Tibial nerve (tissue), 4 donors: ENCODE measurements at regions not wholly inside any gene's neighbourhood (a gene's known extent, or its start where the extent isn't known, plus 50 kb on each side); places are given as distances from the start of the nearest gene placed in this dataset.
"Not testable (repeated sequence)": the region's sequence is repeated elsewhere in the genome, so short reads cannot be mapped to it uniquely, and the experiment has no call there.

ENCODE experiments used
- CTCF ChIP-seq, 5 experiments: fragments of 200-600 bp in 3 of 5; fragments of 450-650 bp in 2 of 5; sonication (generic) in 3 of 5; IDR thresholded peaks; one replicate each; pipeline ENCODE4 v1.5.1; 2016 to 2019; ENCODE audit warnings: antibody characterized with exemption in 5 of 5, mild to moderate bottlenecking in 3 of 5, moderate library complexity in 2 of 5
- EP300 ChIP-seq, 2 donors: sonication (generic); formaldehyde crosslinking; IDR thresholded peaks; one replicate each; pipeline ENCODE4 v1.6.1; 2017; ENCODE audit warnings: antibody characterized with exemption in 2 of 2, mild to moderate bottlenecking in 1 of 2
- POLR2A ChIP-seq, 2 donors: fragments of 450-650 bp; IDR thresholded peaks; one replicate each; pipeline ENCODE4 v1.6.1; 2017; ENCODE audit warnings: antibody characterized with exemption in 2 of 2, mild to moderate bottlenecking in 2 of 2, moderate library complexity in 2 of 2

GRCh38 chr3:184502841-184503240 is 58.7 kb upstream of the EPHB3 start:
- not testable (repeated sequence) for TF ChIP-seq CTCF, EP300, POLR2A (IDR thresholded peaks at IDR 0.05)
